Prostate gland (tissue), 2 donors: ENCODE measurements at regions not wholly inside any gene's neighbourhood (a gene's known extent, or its start where the extent isn't known, plus 50 kb on each side); places are given as distances from the start of the nearest gene placed in this dataset.

Experiments
- POLR2AphosphoS5 ChIP-seq: sonication (generic); formaldehyde crosslinking; IDR thresholded peaks from one replicate; pipeline ENCODE4 v1.6.1; 2017; ENCODE audit warnings: antibody characterized with exemption
- TF ChIP-seq, protein P1 (sequence below), 4 experiments: fragments of 200-600 bp in 2 of 4; fragments of 450-650 bp in 2 of 4; sonication (generic) in 2 of 4; IDR thresholded peaks; 1 replicate in 3 of 4; 2 replicates in 1 of 4; pipeline ENCODE4 v1.5.1; 2016 to 2019; ENCODE audit warnings: antibody characterized with exemption in 4 of 4, mild to moderate bottlenecking in 2 of 4, moderate library complexity in 2 of 4

DNA sequence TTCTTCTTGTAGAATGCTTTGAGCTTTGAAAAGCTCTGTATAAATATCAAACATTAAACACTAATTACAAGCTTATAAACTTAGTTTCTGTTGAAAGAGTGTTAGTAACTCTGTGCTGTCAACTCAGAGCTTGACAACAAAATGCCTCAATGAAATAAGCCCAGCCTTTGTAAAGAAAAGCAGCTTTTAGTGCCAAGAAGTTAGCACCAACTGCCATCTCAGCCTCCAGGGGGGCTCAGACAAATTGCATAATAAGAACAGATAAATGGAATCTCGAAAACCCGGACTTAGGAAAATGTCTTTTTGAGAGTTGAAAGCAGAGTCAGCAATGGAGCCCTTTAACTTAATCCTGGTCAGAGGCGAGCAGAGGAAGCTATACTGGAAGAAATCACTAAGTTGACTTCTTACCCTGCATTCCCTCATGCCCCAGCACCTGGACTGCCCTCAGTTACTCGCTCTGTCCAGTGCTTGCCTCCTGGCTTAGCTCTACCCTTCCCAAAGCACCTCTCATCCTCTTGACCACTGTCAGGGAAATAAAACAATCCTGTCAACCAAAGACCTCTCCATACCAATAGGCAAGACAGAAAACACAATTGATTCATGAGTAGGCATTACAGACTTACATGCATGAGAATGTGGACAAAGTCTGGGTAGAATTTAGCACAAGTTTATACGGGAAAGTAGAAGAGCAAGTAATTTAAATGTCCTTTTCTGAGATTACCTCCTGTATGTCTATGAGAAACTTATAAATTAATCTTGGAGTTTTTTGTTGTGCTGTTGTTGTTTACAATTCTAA lies 352.7 kb downstream of the ZNF608 start:
- TF ChIP-seq, protein P1, sequence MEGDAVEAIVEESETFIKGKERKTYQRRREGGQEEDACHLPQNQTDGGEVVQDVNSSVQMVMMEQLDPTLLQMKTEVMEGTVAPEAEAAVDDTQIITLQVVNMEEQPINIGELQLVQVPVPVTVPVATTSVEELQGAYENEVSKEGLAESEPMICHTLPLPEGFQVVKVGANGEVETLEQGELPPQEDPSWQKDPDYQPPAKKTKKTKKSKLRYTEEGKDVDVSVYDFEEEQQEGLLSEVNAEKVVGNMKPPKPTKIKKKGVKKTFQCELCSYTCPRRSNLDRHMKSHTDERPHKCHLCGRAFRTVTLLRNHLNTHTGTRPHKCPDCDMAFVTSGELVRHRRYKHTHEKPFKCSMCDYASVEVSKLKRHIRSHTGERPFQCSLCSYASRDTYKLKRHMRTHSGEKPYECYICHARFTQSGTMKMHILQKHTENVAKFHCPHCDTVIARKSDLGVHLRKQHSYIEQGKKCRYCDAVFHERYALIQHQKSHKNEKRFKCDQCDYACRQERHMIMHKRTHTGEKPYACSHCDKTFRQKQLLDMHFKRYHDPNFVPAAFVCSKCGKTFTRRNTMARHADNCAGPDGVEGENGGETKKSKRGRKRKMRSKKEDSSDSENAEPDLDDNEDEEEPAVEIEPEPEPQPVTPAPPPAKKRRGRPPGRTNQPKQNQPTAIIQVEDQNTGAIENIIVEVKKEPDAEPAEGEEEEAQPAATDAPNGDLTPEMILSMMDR (IDR thresholded peaks at IDR 0.05) = no peak
- TF ChIP-seq POLR2AphosphoS5 = no peak
